GM12878 (cell line): ENCODE measurements at regions not wholly inside any gene's neighbourhood (a gene's known extent, or its start where the extent isn't known, plus 50 kb on each side); places are given as distances from the start of the nearest gene placed in this dataset.

Experiments used
- ATF2 ChIP-seq: IDR thresholded peaks from 2 replicates; pipeline ENCODE4 v1.6.1; 2012; ENCODE audit warnings: low read length, inconsistent platforms
- ATF3 ChIP-seq: IDR thresholded peaks from 2 replicates; pipeline ENCODE4 v1.6.1; 2011; ENCODE audit warnings: low read depth, mild to moderate bottlenecking, low read length, moderate library complexity, borderline replicate concordance; ENCODE audit errors: extremely low read depth
- CTCF ChIP-seq, 3 experiments: IDR thresholded peaks in 2 of 3; conservative IDR thresholded peaks in 1 of 3; 2 replicates each; pipeline ENCODE4 v1.5.1; 2011; ENCODE audit warnings: low read depth in 3 of 3, low read length in 3 of 3, mild to moderate bottlenecking in 3 of 3, control low read depth in 2 of 3, moderate library complexity in 2 of 3, inconsistent platforms in 1 of 3, mixed read lengths in 1 of 3; ENCODE audit not compliant: control insufficient read depth in 2 of 3, insufficient read depth in 1 of 3; ENCODE audit errors: extremely low read depth in 1 of 3
- EGR1 ChIP-seq, 2 experiments: IDR thresholded peaks; 1 replicate in 1 of 2; 2 replicates in 1 of 2; pipeline ENCODE4 v1.6.1; 2011 to 2012; ENCODE audit warnings: low read depth in 2 of 2, low read length in 2 of 2, borderline replicate concordance in 1 of 2, mild to moderate bottlenecking in 1 of 2, moderate library complexity in 1 of 2
- ETV6 ChIP-seq, 2 experiments: fragments of 450-650 bp in 1 of 2; IDR thresholded peaks in 1 of 2; conservative IDR thresholded peaks in 1 of 2; 2 replicates each; pipeline ENCODE4 v1.6.1; 2014; ENCODE audit warnings: antibody characterized with exemption in 1 of 2, borderline replicate concordance in 1 of 2, low read depth in 1 of 2, mild to moderate bottlenecking in 1 of 2, moderate library complexity in 1 of 2
- IKZF1 ChIP-seq: fragments of 450-650 bp; conservative IDR thresholded peaks from 2 replicates; pipeline ENCODE4 v1.6.1; 2017; ENCODE audit warnings: antibody characterized with exemption, mild to moderate bottlenecking
- SPI1 ChIP-seq: IDR thresholded peaks from 2 replicates; pipeline ENCODE4 v1.6.1; 2011; ENCODE audit warnings: low read depth, mild to moderate bottlenecking, low read length, moderate library complexity, borderline replicate concordance; ENCODE audit not compliant: insufficient read depth

GRCh38 chr16:9509663-9510062 is 418.2 kb downstream of the HAPSTR1 start:
- no peak for TF ChIP-seq CTCF (IDR thresholded peaks at IDR 0.05 in 2 of 3, conservative IDR thresholded peaks at IDR 0.05 in 1 of 3; ENCODE audit: control insufficient read depth in 2 of 3, extremely low read depth in 1 of 3, insufficient read depth in 1 of 3, low read depth in 3 of 3, low read length in 3 of 3)
- TF ChIP-seq EGR1 (IDR thresholded peaks at IDR 0.05; ENCODE audit: borderline replicate concordance in 1 of 2, low read depth in 2 of 2, low read length in 2 of 2), result no peak
- TF ChIP-seq ATF2, result no peak
- TF ChIP-seq ATF3, result no peak
- no peak for TF ChIP-seq SPI1
- TF ChIP-seq IKZF1, result no peak
- no peak for TF ChIP-seq ETV6 (conservative IDR thresholded peaks at IDR 0.05 in 1 of 2, IDR thresholded peaks at IDR 0.05 in 1 of 2; ENCODE audit: borderline replicate concordance in 1 of 2, low read depth in 1 of 2)
